Adipocyte (in vitro differentiated cells): ENCODE measurements at regions not wholly inside any gene's neighbourhood (a gene's known extent, or its start where the extent isn't known, plus 50 kb on each side); places are given as distances from the start of the nearest gene placed in this dataset.
A peak's percentile ranks its signal among the peaks of the same experiment; 100 is the strongest.

Experiments used
- DNase-seq: peaks from one replicate; pipeline ENCODE4 v3.0.0-alpha.2; 2015; ENCODE audit warnings: low read depth
- H3K27me3 ChIP-seq: replicated peaks from 2 replicates; pipeline ENCODE4 v1.7.0; 2013; ENCODE audit warnings: mild to moderate bottlenecking, low read length, moderate library complexity; ENCODE audit not compliant: control insufficient read depth, insufficient read depth
- H3K36me3 ChIP-seq: 2 replicates; pipeline ENCODE4 v1.7.0; 2013; ENCODE audit warnings: low read length, mild to moderate bottlenecking, moderate library complexity; ENCODE audit not compliant: control insufficient read depth, insufficient read depth, severe bottlenecking
- H3K4me1 ChIP-seq: 2 replicates; pipeline ENCODE4 v1.7.0; 2013; ENCODE audit warnings: mild to moderate bottlenecking, low read length, moderate library complexity; ENCODE audit not compliant: control insufficient read depth, insufficient read depth
- H3K4me3 ChIP-seq: 2 replicates; pipeline ENCODE4 v1.7.0; 2013; ENCODE audit warnings: mild to moderate bottlenecking, low read length, moderate library complexity
- H3K9ac ChIP-seq: 2 replicates; pipeline ENCODE4 v1.7.0; 2013; ENCODE audit warnings: mild to moderate bottlenecking, low read length, moderate library complexity
- H3K9me3 ChIP-seq: 2 replicates; pipeline ENCODE4 v1.7.0; 2013; ENCODE audit warnings: mild to moderate bottlenecking, low read length, moderate library complexity; ENCODE audit not compliant: control insufficient read depth

DNA sequence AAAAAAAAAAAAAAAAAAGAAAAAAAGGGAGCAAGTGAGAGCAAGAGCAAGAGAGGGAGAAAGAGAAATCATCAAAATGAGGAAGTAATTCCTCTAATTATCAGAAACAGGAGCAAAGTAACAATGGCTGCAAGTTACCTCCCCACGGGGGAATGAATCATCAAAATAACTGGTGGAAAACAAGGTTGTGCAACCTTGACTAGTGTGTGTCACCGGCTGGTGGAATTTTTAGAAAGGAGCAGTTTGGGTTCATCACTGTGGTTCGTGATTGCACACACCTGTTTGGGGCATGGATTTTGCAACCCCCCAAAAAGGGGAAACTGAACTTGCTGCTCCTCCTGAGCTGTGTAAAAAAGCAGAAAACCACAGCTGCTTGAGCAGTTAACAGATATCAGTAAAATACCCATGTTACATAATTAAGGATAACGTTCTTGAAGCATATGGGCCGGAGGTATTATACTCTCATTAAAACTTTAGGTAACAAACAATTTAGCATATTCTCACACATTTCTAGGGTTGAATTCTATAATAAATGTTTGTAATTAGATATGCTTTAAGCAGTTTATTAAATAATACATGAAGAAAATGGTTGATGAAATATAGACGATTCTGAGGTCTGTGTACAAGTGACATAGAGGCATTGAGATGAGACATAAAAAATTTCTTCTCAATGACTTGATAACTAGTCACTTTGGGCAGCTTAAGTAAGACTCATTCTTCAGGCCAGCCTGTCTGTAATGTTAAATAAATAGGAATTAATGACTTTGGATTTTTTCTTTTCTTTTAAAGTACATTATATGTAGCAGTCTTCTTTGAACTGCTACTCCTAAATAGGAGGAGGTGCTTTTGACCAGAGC, 184.2 kb upstream of the ZEB2 start:
- H3K4me1 ChIP-seq, result peaks cover 17% of the 10 kb centered on the region
- DNase-seq, result peak; percentile 77
- no peak overlapping the region for H3K9ac ChIP-seq
- H3K36me3 ChIP-seq, result no peaks in the 10 kb centered on the region
- no peaks in the 10 kb centered on the region for H3K27me3 ChIP-seq
- no peaks in the 10 kb centered on the region for H3K9me3 ChIP-seq
- no peak overlapping the region for H3K4me3 ChIP-seq

DNA sequence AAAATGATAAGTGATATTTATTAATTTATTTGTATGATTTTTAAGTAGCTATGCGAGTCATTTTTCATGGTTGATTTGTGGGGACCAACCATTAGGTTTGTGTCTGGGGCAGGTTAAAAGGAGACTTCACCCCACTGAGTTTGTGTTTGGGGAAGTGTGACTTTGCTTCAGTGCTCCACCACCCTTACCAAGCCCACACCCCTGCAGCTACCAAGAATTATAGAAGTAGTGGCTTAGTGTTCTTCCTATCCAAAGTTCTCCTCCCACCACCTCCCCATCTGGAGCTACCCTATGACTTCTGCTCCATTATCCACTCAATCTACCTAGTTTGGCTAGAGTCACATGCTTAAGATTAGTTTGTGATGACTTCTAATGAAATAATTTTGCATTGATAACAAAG, 182.1 kb upstream of the ZEB2 start:
- Histone ChIP-seq H3K27me3 (no peaks in the 10 kb centered on the region), H3K4me1 (peaks cover 17% of the 10 kb centered on the region), H3K9ac (no peak overlapping the region), H3K4me3 (no peak overlapping the region), H3K36me3 (no peaks in the 10 kb centered on the region), H3K9me3 (no peaks in the 10 kb centered on the region)
- no peak for DNase-seq

DNA sequence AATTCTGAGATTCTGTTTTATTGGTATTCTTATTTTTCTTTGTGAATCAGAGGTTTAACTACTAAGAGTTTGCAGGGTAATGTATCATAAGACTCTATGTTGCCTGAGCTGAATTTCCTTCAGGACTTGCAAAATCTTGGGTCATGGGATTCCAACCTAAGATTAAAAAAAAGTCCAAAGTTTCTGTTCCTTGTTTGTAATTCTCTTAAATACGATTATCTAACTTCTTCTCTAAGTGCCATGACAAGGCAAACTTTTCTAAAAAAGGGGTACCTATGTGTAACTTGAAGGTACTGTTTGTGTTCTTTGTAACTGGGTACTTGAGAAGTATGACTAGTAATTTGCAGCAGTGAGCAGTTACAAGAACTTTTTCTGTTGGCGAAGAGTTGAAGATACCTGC, 181.3 kb upstream of the ZEB2 start:
- H3K36me3 ChIP-seq, result no peaks in the 10 kb centered on the region
- peaks cover 17% of the 10 kb centered on the region for H3K4me1 ChIP-seq
- H3K4me3 ChIP-seq, result no peak overlapping the region
- H3K27me3 ChIP-seq, result no peaks in the 10 kb centered on the region
- no peak overlapping the region for H3K9ac ChIP-seq
- DNase-seq, result no peak
- H3K9me3 ChIP-seq, result no peaks in the 10 kb centered on the region

GRCh38 chr2:144698156-144698555, 178.2 kb upstream of the ZEB2 start:
- Histone ChIP-seq H3K4me1 (no peaks in the 10 kb centered on the region), H3K36me3 (no peaks in the 10 kb centered on the region), H3K27me3 (no peaks in the 10 kb centered on the region), H3K9me3 (no peaks in the 10 kb centered on the region), H3K9ac (no peak overlapping the region), H3K4me3 (no peak overlapping the region)
- no peak for DNase-seq

DNA sequence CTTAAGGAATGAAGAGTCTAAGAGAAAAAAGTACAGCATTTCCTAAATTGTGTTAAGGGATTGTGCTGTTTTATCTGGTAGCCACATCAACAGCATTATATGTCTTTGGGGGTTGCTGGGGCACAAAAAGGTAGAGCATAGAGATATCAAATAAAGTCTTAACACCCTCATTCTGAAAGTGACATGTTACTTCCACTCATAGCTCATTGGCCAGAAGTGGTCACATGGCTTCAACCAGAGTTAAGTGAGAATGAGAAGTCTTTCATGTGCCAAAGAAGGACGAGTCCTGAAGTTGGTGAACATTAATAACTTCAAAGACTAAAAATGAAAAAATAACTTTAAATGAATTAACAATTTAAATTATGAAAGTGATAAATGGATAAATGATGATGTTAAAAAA, 175.7 kb upstream of the ZEB2 start:
- H3K36me3 ChIP-seq, result no peaks in the 10 kb centered on the region
- DNase-seq, result no peak
- H3K4me3 ChIP-seq, result no peak overlapping the region
- no peak overlapping the region for H3K9ac ChIP-seq
- H3K9me3 ChIP-seq, result no peaks in the 10 kb centered on the region
- H3K4me1 ChIP-seq, result no peaks in the 10 kb centered on the region
- H3K27me3 ChIP-seq, result no peaks in the 10 kb centered on the region

GRCh38 chr2:144694456-144694855, 174.5 kb upstream of the ZEB2 start:
- H3K9ac ChIP-seq, result no peak overlapping the region
- no peak for DNase-seq
- H3K36me3 ChIP-seq, result no peaks in the 10 kb centered on the region
- no peaks in the 10 kb centered on the region for H3K4me1 ChIP-seq
- H3K27me3 ChIP-seq, result no peaks in the 10 kb centered on the region
- no peak overlapping the region for H3K4me3 ChIP-seq
- no peaks in the 10 kb centered on the region for H3K9me3 ChIP-seq

GRCh38 chr2:144693179-144693578, 173.3 kb upstream of the ZEB2 start:
- Histone ChIP-seq H3K4me3 (no peak overlapping the region), H3K27me3 (no peaks in the 10 kb centered on the region), H3K4me1 (no peaks in the 10 kb centered on the region), H3K9me3 (no peaks in the 10 kb centered on the region), H3K9ac (no peak overlapping the region), H3K36me3 (no peaks in the 10 kb centered on the region)
- DNase-seq, result no peak

GRCh38 chr2:144692661-144693060, 172.7 kb upstream of the ZEB2 start:
- Histone ChIP-seq H3K4me1 (no peaks in the 10 kb centered on the region), H3K36me3 (no peaks in the 10 kb centered on the region), H3K4me3 (no peak overlapping the region), H3K9me3 (no peaks in the 10 kb centered on the region), H3K9ac (no peak overlapping the region), H3K27me3 (no peaks in the 10 kb centered on the region)
- DNase-seq, result no peak

- H3K9me3 ChIP-seq, result no peaks in the 10 kb centered on the region
- no peaks in the 10 kb centered on the region for H3K27me3 ChIP-seq
- H3K9ac ChIP-seq, result no peak overlapping the region
- no peak overlapping the region for H3K4me3 ChIP-seq
- H3K4me1 ChIP-seq, result peaks cover 6% of the 10 kb centered on the region
- H3K36me3 ChIP-seq, result no peaks in the 10 kb centered on the region
- DNase-seq, result no peak
Observed at GRCh38 chr2:144690771-144691170, 170.9 kb upstream of the ZEB2 start.

DNA sequence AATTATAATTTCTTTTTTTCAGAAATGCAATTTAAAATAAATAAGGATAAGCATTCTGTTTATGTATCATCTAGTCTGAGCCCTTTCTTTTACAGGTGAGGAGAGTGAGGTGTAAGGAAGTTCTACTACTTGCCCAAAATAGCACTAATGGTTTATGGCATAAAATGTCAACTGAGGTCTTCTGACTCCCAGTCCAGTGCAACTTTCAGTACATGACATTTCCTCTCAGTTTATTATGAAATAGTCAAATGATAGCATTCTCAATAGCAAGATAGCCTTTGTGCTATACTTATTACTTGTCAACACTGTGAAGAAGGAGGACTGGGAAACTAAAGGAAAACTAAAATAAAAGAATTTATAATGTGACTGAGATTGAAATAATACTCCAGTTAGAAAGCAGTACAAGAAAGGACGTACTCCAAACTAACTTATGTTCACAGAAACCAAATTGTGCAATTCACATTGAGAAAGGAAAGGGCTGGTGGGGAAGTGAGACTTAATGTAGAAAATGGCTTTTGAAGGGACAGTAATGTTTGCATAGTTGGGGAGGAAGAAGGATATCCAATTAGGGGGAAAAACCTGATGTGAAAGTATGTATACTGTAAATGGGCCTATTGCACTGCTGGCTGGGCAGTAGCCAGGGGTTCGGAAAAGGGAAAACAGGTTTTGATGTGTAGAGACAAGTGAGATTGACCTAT, 166.7 kb upstream of the ZEB2 start:
- H3K36me3 ChIP-seq, result no peaks in the 10 kb centered on the region
- no peak overlapping the region for H3K9ac ChIP-seq
- H3K27me3 ChIP-seq, result no peaks in the 10 kb centered on the region
- peaks cover 6% of the 10 kb centered on the region for H3K4me1 ChIP-seq
- no peaks in the 10 kb centered on the region for H3K9me3 ChIP-seq
- H3K4me3 ChIP-seq, result no peak overlapping the region
- DNase-seq, result no peak

GRCh38 chr2:144683966-144684365, 164.0 kb upstream of the ZEB2 start:
- no peak overlapping the region for H3K9ac ChIP-seq
- H3K36me3 ChIP-seq, result no peaks in the 10 kb centered on the region
- no peaks in the 10 kb centered on the region for H3K9me3 ChIP-seq
- DNase-seq, result no peak
- H3K4me1 ChIP-seq, result peaks cover 6% of the 10 kb centered on the region
- no peak overlapping the region for H3K4me3 ChIP-seq
- no peaks in the 10 kb centered on the region for H3K27me3 ChIP-seq
